CD4-positive, alpha-beta T cell treated with Interleukin-4 for 1 hour (primary cell): ENCODE measurements at regions not wholly inside any gene's neighbourhood (a gene's known extent, or its start where the extent isn't known, plus 50 kb on each side); places are given as distances from the start of the nearest gene placed in this dataset.

Experiments used
- DNase-seq, 2 donors: peaks; one replicate each; pipeline ENCODE4 v3.0.0-alpha.2; 2020 to 2022

DNA sequence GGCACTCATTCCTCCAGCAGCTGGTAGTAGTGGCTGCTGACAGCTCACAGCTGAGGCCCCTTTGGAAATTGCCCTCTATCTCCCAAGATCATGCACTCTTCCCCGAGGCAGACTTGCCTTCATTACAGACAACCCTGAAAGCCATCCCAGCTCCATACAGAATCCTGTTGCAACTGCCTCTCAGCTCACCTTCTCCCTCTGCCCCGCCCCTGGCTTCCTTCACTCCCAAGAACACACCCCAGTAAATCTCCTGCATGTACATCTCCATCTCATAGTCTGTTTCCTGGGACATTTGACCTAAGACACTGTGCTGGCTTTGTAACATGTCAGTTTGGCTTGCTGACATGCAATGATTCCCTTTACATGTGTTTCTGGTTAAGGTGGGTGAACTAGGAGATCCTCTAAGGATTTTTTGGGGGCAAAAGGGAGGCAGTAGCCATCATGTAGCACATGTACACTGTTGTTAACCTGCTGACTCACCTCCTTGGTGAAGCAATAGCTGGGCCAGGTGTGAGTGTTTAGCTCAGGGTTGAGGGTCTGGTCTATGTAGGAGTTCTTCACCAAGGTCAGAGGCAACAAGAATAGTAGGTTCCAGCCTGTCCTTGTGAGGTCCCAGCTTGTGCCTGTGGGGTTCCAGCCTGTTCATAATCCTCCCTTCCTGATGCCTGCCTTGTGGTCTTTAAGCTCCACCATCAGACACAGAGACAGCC lies 179.6 kb downstream of the CSNK2A3 start:
- no peak for DNase-seq

DNA sequence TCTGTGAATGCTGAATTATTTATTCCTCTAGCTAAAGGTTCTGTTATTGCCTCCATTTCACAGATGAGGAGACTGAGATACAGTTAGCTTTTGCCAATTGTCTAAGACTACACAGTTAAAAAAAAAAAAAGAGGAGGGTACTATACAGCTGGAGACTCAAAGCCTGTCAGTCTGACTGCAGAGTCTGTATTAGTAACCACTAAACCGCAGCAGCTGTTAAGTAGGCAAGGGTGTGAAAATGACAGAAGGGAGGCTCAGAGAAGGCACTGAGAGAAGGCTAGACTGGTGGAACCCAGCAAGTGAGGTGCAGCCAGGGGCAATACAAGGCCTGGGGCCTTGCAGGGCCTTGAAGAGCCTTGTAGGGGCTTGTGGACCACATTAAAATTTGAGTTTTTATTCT lies 181.2 kb downstream of the CSNK2A3 start:
- peak; percentile 49 to 72 for DNase-seq

DNA sequence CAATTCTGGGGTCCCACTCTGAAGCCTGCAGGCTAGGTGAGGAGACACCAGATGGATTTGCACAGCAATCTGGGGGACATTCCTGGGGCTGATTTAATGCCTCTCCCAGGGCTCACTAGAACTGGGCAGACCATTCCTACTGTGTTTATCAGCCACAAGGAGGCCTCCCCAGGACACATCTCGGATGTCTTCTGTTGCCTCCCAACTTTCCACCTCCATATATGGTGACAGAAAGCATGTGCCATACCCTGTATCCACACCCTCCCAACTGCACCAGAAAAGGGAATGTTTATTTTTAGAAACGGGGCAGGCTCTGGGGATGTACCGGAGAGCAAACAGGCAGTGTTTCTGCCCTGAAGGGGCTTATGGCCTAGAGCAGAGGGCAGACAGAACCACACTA lies 181.8 kb downstream of the CSNK2A3 start:
- no peak for DNase-seq

DNA sequence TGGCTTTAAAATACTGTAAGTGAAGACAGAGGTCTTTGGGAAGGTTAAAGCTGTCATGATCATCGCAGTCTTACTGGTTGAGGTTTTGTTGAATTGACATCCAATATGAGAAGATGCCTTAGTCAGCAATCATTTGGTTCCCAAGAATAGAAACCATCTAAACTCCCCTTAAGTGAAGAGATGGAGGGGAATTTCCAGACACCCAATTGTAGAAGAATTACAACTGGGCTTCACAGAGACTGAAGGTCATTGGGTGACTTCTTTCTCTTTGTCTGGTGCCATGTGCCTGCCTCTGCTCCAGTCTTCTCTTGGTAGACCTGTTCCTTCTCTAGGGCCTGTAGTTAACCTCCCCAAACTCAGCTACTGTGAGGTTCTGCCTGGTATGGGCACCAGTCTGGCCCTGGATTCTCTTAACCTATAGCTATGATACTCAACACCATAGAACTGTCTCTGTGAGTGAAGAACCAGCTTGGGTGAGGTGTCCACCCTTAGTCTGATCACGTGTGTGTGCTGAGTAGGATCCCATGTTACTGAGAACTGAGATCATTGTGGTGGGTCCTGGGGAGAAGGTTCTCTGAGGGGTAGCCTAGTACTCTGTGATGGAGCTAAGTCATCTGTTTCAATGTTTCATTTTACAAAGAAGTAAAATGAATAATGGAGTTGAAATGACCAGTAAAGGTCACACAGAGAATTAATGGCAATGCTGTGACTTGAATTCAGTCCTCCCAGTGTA lies 182.5 kb downstream of the CSNK2A3 start:
- no peak for DNase-seq

DNA sequence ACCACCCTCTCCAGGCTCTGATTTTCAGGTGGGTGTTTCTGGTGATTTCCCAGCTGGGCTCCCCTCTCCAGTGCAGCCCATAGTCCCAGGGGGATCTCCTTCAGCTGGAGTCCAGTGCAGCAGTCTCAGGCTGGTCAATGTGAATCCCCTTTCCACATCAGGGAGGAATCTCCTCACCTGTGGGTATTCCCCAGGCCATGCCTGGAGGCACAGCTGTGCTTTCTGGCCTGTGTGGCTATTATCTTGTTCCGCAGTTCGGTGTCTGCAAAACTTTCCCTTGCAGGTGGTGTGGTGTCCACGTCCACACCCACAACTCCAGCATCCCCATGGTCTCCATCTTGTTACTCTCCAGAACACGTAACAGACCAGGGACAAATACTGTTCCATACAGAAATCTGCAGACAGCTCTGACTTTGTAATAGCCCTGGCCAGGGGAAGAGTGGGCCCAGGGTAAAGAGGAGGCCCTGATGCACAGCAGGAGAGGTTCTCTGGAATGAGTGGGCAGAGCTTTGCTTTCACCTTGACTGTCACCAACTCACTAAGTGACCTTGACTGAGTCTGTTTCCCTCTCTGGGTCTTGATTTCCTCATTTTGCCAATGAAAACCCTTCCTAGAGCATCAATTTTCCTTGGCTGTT lies 183.2 kb downstream of the CSNK2A3 start:
- DNase-seq, result no peak

DNA sequence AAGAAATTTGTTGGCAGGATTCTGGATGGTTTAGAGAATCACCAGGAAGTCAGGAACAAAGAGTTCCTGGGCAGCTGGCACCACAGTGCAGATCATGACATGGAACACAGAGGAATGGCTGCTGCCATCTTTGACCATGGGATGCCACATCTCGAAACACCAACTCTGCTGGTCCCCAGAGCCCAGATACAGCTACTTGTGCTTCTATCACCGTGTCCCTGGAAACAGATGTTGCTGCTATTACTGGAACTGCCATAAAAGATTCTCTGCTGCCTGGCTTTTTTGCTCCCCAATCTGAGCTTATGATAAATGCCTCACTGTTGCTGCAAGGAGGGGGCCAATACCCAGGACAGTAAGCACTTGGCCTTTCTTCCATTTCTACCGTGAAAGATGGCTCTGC lies 185.2 kb downstream of the CSNK2A3 start:
- DNase-seq, result no peak

DNA sequence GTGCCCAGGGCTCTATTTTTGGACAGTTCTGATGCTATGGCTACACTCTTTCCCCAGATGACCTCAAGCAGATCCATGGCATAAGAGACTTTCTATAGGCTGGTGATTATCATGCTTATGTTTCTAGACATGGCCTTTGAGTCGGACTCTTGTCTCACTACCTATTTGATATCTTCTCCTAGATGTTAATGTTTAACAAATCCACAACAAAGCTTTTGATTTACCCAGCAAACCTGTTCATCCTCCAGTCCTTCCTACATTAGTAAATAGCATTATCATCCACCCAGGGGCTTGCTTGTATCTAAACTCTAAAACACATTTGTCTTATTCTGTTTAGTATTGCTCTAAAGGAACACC lies 188.7 kb downstream of the CSNK2A3 start:
- DNase-seq, result no peak

DNA sequence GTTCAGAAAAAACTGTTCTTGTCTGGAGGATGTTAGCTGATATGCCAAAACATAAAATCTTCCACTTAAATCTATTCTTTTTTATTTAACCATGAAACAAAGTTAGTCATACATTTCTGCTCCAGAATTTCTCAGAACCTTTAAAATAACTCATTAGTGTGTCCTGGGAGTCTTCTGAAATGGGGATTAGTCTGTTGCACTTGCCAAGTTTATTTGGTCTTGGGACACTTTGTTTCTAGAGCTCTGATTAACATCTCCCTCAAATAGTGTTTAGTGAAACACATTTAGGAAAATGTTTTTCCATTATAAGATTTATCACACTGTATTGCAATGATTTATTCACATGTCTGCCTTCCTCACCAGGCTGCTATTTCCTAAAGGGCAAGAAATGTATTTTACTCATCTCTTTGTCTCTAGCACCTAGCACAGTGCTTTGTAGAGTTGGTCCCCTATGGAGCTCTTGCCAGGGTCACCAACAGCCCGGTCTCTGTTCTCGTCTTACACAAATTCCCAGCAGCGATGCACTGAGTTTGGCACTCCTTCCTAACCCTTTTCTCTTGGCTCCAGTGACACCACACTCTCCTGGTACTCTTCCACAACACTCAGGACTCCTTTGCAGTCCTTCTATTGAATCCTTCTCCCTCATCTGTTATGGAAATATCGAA lies 189.2 kb downstream of the CSNK2A3 start:
- no peak for DNase-seq

DNA sequence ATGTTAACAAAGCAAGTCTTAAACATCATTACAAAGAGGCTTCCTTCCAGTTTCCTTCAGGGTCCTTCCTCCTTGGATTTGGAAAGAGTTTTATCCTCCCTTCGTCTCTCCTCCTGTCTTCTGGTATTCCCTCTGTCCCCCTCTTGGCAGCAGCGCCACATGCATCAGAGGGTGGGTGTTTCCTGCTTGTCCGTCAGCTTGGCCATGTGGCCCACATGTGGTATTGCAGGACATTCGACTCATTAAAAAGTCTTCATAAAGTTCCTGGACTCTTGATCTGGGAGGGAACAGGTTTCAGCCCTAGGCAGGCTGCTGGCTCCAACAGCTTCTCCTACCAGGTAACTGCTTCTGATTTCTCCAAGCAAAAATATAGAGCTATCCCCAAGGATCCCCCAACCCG lies 189.8 kb downstream of the CSNK2A3 start:
- no peak for DNase-seq

DNA sequence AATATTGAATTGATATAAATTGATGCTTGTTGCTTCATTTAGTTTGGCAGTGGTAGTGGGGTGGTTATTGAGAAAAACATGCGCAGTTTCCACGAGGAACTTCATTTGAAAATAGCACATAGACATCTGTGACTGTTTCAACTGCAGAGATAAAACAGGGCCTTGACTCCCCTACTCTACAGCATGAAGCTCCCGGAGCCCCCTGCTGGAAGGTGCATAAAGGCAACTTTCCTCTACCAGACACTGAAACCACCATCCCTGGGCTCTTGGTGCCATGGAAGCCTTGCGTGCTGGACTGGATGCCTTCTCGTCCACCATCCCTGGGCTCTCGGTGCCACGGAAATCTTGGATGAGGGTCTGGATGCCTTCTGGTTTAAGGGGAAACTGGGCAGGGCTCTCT lies 195.9 kb downstream of the CSNK2A3 start:
- DNase-seq, result peak; percentile 41 to 61

DNA sequence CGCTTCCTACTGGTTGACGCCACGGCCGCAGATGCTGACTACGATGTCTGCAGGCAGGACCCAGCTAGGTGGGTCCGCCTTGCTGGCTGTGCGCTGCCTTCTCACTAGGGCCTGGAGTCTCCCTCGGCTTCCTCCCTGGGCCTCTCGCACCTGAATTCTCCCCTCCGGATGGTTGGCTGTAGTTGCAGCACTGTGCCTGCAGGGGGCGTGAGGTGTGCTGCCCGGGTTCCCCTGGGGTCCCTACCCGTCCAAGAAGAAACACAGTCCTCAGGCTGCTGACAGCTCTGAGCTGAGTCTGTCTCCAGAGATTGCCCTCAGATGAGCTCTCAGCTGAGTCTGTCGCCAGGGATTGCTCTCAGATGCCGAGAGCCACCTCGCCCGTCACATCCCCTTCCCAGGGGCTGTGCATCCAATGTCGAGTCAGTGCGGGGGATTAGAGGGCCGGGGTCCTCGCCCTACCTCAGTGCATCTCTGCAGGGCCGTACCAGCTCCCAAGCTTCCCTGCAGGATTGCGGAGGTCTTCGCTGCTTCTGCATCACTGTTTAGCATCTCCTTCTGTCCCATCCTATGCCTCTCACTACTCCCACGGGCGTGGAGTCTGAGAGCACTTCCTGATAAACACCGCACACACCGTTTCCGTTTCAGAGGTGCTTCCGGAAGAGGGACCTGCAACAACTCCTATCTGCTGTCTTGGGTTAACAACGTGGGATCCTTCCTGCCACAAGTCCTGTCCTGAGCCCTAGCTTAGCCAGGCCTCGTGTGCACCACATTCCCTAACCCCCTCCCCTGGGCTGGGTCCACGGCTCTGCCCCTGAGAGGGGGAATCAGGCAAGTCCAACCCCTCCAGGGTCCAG lies 196.9 kb downstream of the CSNK2A3 start:
- peak; percentile 40 to 61 for DNase-seq

DNA sequence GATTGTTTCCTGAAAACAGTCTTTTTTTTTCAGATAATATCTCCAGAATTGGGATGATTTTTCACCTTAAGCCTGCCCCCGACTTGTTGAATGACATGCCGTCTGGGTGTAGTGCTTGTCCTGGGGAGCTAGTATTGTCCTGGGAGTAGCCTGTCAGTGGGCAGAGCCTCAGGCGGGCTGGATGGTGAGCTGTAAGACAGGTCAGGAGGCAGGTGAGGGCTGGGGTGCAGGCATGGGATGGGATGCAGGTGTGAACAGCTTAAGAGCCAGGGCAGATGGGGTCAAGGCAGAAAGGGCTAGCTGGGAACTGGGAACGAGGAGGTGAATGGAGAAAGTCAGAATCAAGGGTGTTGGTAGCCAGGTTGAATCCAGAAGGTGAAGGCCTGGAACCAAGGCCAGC lies 200.2 kb downstream of the CSNK2A3 start:
- DNase-seq, result no peak

DNA sequence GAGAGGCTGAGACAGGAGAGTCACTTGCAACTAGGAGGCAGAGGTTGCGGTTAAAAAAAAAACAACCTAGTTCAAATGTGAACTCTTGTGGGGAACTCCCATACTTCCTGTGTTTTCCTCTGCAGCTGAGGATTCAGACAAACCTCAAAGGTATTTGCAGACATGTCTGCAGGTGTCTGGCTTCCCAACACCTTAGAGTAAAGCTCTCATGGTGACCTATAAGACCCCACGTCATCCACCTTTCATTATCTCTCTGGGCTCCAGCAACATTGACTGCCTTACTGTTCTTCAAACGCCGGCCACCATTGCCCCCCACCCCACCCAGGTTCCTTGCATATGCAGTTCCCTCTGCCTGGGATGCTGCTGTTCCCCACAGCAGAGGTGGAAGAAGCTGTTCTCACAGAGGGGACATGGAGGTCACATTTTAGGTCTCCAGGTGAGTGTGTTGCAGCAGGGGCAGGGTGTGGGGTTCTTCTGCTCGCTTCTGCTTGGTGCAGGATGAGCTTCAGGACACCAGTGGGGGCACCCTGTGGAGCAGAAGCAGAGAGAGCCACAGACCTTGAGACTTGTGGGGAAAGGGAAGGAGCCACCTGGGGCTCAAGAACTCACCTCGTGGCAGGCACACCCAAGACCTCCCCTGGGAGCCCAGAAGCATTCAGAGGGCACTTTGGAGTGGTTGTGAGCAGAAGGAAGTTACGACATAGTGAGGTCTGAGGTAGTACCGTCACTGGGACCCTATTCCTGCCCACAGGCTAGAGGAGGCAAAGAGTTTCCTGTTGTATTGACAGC lies 203.2 kb downstream of the CSNK2A3 start:
- DNase-seq, result peak; percentile 74 to 79

DNA sequence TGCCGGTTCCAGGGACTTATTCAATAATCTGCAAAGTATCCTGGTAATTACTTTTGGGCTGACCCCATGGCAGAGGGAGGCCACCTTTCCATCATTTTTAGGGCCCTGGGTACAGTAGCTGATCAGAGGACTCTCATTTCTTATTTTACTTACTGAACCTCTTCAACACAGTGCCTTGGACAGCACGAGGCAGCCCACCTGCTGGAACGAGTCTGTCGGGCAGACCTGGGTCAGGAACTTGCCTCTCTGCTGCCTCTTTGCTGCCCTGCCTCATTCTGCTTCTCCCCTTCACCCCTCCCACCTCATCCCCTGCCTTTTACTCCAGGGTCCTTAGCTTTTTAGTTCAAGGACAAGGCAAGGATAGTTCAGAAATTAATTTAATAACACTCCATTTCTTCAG lies 204.5 kb downstream of the CSNK2A3 start:
- DNase-seq, result no peak

DNA sequence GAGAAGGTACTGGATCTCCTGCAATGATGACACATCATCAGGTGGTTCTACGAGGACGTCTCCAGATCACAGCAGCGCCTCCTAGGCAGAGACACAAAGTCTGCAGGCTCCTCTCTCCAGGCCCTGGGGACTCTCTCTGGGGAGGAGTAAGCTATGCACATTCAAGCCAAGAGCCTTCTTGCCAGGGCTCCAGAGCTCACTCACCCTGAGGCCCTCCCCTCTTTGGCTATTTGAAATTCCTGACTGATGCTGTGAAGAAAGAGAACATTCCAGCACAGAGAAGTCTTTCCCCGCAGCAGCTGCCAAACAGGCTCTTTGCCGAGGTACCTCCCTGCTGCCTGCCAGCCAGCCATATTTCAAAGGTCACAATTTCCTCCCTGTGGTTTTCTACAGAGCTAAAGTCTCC lies 204.9 kb downstream of the CSNK2A3 start:
- no peak for DNase-seq

DNA sequence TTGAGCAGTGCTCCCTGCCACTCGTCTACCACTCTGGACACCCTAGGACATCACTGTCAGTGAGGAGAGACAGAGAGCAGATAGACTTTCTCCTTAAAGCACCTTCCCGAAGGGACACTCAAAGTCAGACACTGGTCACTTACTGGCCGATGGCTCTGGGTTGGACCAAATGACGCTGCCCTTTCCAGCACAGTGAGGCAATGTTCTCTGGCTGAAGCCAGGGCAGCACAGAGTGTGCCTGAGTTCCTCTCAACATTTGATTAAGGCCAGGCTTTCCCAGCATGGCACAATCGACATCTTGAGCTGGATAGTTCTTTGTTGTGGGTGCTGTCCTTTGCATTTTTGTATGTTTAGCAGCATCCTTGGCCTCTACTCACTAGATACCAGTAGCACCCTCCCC lies 206.2 kb downstream of the CSNK2A3 start:
- DNase-seq, result no peak

DNA sequence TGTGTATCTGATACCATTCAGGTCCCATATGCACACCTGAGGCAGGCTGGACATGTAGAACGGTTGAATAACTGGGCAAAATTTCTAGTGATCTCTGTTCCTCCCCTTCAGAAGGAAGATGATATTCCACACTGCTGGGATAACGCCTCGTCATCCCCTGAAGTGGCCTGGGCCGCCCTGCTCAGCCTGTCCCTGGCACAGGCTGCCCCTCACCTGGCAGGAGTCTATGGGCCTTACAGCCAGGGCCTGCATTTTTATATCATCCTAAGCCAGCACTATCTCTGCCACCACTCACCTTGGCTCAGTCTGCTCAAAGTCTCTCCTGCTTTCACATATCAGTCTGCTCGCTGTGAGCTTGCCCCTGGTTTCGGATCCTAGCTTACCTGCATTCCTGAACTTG lies 209.2 kb downstream of the CSNK2A3 start:
- DNase-seq, result no peak

DNA sequence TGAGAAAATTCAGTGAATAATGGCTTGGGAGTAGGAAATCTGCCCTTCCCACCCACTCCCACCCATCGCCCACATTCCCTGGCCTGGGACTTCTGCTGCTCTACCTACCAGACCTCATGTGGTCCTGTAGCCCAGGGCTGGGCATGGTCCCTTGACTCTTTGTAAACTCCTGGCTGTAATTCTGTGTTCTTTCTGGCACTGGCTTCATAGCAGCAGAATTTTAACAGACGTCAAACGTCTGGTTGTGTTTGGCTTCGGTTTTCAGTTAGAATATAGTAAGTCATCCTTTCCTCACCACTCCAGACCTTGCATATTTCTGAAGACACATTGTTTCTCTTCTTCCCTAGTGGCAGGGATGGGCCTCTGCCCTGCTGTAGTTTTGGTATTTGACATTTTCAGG lies 210.6 kb downstream of the CSNK2A3 start:
- DNase-seq, result no peak

DNA sequence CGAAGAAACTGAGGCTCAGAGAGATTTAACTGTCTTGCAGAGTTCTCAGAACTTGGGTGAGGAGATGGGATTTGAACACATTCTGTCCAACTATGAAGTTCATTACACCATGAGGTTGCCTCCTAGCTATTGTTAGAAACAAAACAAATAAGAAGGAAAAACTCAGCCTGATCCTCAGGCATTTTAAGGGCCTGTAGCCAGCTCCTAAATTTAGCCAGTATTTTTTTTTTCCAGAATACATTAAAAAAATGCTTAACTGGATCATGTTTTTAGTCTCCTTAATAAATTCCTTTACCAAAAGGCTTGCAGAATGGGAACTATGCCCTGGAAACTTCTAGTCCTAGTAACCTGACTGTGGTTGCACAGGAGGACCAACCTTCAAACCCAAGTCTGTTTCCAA lies 212.0 kb downstream of the CSNK2A3 start:
- DNase-seq, result no peak

DNA sequence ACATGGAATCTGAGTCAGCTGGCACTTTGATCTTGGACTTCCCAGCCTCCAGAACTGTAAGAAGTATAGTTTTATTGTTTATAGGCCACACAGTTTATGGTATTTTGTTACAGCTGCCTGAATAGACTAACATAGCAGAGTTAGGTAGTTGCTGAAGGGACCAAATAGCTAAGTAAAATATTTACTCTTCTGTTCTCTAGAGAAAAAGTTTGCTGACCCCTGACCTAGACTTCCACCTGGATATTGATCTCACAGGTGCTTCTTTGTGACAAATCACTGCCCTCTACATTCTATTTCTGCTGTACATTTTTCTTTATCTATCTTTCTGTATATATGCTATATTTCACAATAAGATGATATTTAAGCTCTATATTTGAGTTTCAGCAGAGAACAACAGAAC lies 212.5 kb downstream of the CSNK2A3 start:
- DNase-seq, result no peak

DNA sequence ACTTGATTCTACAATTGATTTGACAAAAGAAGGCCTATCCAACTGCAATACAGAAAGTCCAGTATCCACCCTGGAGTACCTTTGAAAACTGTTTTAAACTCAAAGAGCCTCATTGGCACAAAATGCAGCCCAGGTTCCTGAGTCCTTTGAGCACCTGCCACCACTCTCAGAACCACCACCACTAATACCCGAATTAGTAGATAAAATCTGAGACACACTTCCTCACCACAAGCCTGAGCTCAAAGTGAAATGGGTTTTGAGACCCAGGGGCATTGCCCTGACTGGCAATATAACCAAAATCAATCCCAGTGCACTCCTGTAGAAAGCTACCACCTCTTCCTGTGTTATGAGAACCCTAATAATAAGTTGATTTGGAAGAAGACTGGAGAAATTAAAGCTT lies 215.7 kb downstream of the CSNK2A3 start:
- DNase-seq, result peak in 1 of 2 donors; percentile 24
